ENCODE measurements at regions not wholly inside any gene's neighbourhood (a gene's known extent, or its start where the extent isn't known, plus 50 kb on each side); places are given as distances from the start of the nearest gene placed in this dataset.

- H3K4me1 ChIP-seq: no peaks in the 10 kb centered on the region
- H3K36me3 ChIP-seq: no peaks in the 10 kb centered on the region
- no peak for TF ChIP-seq CTCF (IDR thresholded peaks at IDR 0.05; ENCODE audit: low read depth, low read length)
- no peaks in the 10 kb centered on the region for H3K27me3 ChIP-seq
- DNase-seq: no peak
- H3K9me3 ChIP-seq: no peaks in the 10 kb centered on the region
- no peak overlapping the region for H3K4me3 ChIP-seq (ENCODE audit: low read depth, low read length)
These were observed 336.1 kb upstream of the SKOR2 start for GRCh38 chr18:47587587-47587986.

- no peak for DNase-seq
- Histone ChIP-seq H3K36me3 (no peaks in the 10 kb centered on the region), H3K4me3 (ENCODE audit: low read depth, low read length) (no peak overlapping the region), H3K4me1 (no peaks in the 10 kb centered on the region), H3K9me3 (no peaks in the 10 kb centered on the region), H3K27me3 (no peaks in the 10 kb centered on the region)
- TF ChIP-seq CTCF (IDR thresholded peaks at IDR 0.05; ENCODE audit: low read depth, low read length): no peak
These were observed 335.1 kb upstream of the SKOR2 start for GRCh38 chr18:47586418-47587070.

- H3K9me3 ChIP-seq: no peaks in the 10 kb centered on the region
- no peak for DNase-seq
- H3K4me3 ChIP-seq (ENCODE audit: low read depth, low read length): no peak overlapping the region
- no peak for TF ChIP-seq CTCF (IDR thresholded peaks at IDR 0.05; ENCODE audit: low read depth, low read length)
- H3K27me3 ChIP-seq: no peaks in the 10 kb centered on the region
- no peaks in the 10 kb centered on the region for H3K4me1 ChIP-seq
- H3K36me3 ChIP-seq: no peaks in the 10 kb centered on the region
These were observed 334.5 kb upstream of the SKOR2 start for GRCh38 chr18:47585914-47586313.

- no peaks in the 10 kb centered on the region for H3K4me1 ChIP-seq
- TF ChIP-seq CTCF (IDR thresholded peaks at IDR 0.05; ENCODE audit: low read depth, low read length): no peak
- no peaks in the 10 kb centered on the region for H3K9me3 ChIP-seq
- DNase-seq: no peak
- no peak overlapping the region for H3K4me3 ChIP-seq (ENCODE audit: low read depth, low read length)
- no peaks in the 10 kb centered on the region for H3K36me3 ChIP-seq
- H3K27me3 ChIP-seq: no peaks in the 10 kb centered on the region
These were observed 333.7 kb upstream of the SKOR2 start for GRCh38 chr18:47585136-47585535.

GRCh38 chr18:47582093-47582492 lies 330.6 kb upstream of the SKOR2 start:
- Histone ChIP-seq H3K4me3 (ENCODE audit: low read depth, low read length) (no peak overlapping the region), H3K4me1 (no peaks in the 10 kb centered on the region), H3K9me3 (no peaks in the 10 kb centered on the region), H3K27me3 (no peaks in the 10 kb centered on the region), H3K36me3 (no peaks in the 10 kb centered on the region)
- DNase-seq: no peak
- no peak for TF ChIP-seq CTCF (IDR thresholded peaks at IDR 0.05; ENCODE audit: low read depth, low read length)

GRCh38 chr18:47577520-47577919 lies 326.1 kb upstream of the SKOR2 start:
- H3K36me3 ChIP-seq: no peaks in the 10 kb centered on the region
- DNase-seq: no peak
- H3K9me3 ChIP-seq: no peaks in the 10 kb centered on the region
- H3K4me1 ChIP-seq: no peaks in the 10 kb centered on the region
- TF ChIP-seq CTCF (IDR thresholded peaks at IDR 0.05; ENCODE audit: low read depth, low read length): no peak
- H3K4me3 ChIP-seq (ENCODE audit: low read depth, low read length): no peak overlapping the region
- H3K27me3 ChIP-seq: no peaks in the 10 kb centered on the region
